H9 (cell line): ENCODE measurements at regions not wholly inside any gene's neighbourhood (a gene's known extent, or its start where the extent isn't known, plus 50 kb on each side); places are given as distances from the start of the nearest gene placed in this dataset.

Experiments used
- DNase-seq: peaks from one replicate; pipeline ENCODE4 v3.0.0-alpha.2; 2017
- H2AFZ ChIP-seq: one replicate; pipeline ENCODE4 v1.6.1; 2013; ENCODE audit warnings: mild to moderate bottlenecking, low read length, control low read depth, moderate library complexity
- H2AK5ac ChIP-seq: 2 replicates; pipeline ENCODE4 v1.6.1; 2013; ENCODE audit warnings: low read length, control low read depth, mixed read lengths; ENCODE audit not compliant: insufficient read length
- H2BK120ac ChIP-seq: one replicate; pipeline ENCODE4 v1.6.1; 2013; ENCODE audit warnings: low read depth, mild to moderate bottlenecking, low read length, control low read depth, inconsistent platforms; ENCODE audit not compliant: poor library complexity, severe bottlenecking
- H2BK12ac ChIP-seq: 2 replicates; pipeline ENCODE4 v1.6.1; 2013; ENCODE audit warnings: low read length, control low read depth, mixed read lengths, low read depth; ENCODE audit not compliant: insufficient read length
- H2BK15ac ChIP-seq: 2 replicates; pipeline ENCODE4 v1.6.1; 2013; ENCODE audit warnings: low read depth, low read length, control low read depth
- H2BK20ac ChIP-seq: one replicate; pipeline ENCODE4 v1.6.1; 2013; ENCODE audit warnings: low read depth, mild to moderate bottlenecking, low read length, control low read depth, inconsistent platforms; ENCODE audit not compliant: poor library complexity, severe bottlenecking
- H2BK5ac ChIP-seq: 2 replicates; pipeline ENCODE4 v1.6.1; 2013; ENCODE audit warnings: low read length, control low read depth, mixed read lengths; ENCODE audit not compliant: insufficient read length
- H3K14ac ChIP-seq: 2 replicates; pipeline ENCODE4 v1.6.1; 2013; ENCODE audit warnings: low read length, control low read depth; ENCODE audit not compliant: insufficient read depth
- H3K18ac ChIP-seq: 2 replicates; pipeline ENCODE4 v1.6.1; 2013; ENCODE audit warnings: low read depth, mild to moderate bottlenecking, mixed read lengths, low read length, control low read depth; ENCODE audit not compliant: insufficient read length
- H3K23ac ChIP-seq: 2 replicates; pipeline ENCODE4 v1.6.1; 2013; ENCODE audit warnings: low read length, control low read depth, mixed read lengths, low read depth; ENCODE audit not compliant: insufficient read length
- H3K23me2 ChIP-seq: 2 replicates; pipeline ENCODE4 v1.6.1; 2013; ENCODE audit warnings: low read depth, mild to moderate bottlenecking, mixed read lengths, low read length, control low read depth; ENCODE audit not compliant: insufficient read length, poor library complexity, severe bottlenecking
- H3K27ac ChIP-seq: 2 replicates; pipeline ENCODE4 v1.5.1; 2013; ENCODE audit warnings: low read length, control low read depth, mixed read lengths, low read depth; ENCODE audit not compliant: insufficient read length
- H3K27me3 ChIP-seq: 2 replicates; pipeline ENCODE4 v1.6.1; 2013; ENCODE audit warnings: low read length, control low read depth, inconsistent platforms; ENCODE audit not compliant: insufficient read depth
- H3K4ac ChIP-seq: 2 replicates; pipeline ENCODE4 v1.6.1; 2013; ENCODE audit warnings: low read depth, mild to moderate bottlenecking, control low read depth, inconsistent platforms, low read length, moderate library complexity
- H3K4me1 ChIP-seq: 2 replicates; pipeline ENCODE4 v1.6.1; 2013; ENCODE audit warnings: low read length, control low read depth, inconsistent platforms; ENCODE audit not compliant: insufficient read depth
- H3K4me2 ChIP-seq: 2 replicates; pipeline ENCODE4 v1.6.1; 2013; ENCODE audit warnings: low read length, control low read depth, mixed read lengths; ENCODE audit not compliant: insufficient read length, insufficient read depth
- H3K56ac ChIP-seq: 2 replicates; pipeline ENCODE4 v1.6.1; 2013; ENCODE audit warnings: low read depth, mild to moderate bottlenecking, mixed read lengths, low read length, control low read depth; ENCODE audit not compliant: insufficient read length
- H3K79me1 ChIP-seq: 2 replicates; pipeline ENCODE4 v1.6.1; 2013; ENCODE audit warnings: low read depth, mild to moderate bottlenecking, moderate library complexity, low read length, control low read depth, inconsistent platforms; ENCODE audit not compliant: insufficient read depth, poor library complexity, severe bottlenecking
- H3K79me2 ChIP-seq: 2 replicates; pipeline ENCODE4 v1.6.1; 2013; ENCODE audit warnings: low read length, control low read depth, inconsistent platforms; ENCODE audit not compliant: insufficient read depth
- H3K9ac ChIP-seq: 2 replicates; pipeline ENCODE4 v1.6.1; 2013; ENCODE audit warnings: low read length, control low read depth, mixed read lengths; ENCODE audit not compliant: insufficient read length; ENCODE audit errors: extremely low read depth
- H3K9me3 ChIP-seq: one replicate; pipeline ENCODE4 v1.6.1; 2013; ENCODE audit warnings: low read depth, low read length, inconsistent platforms; ENCODE audit not compliant: control insufficient read depth
- H3T11ph ChIP-seq: one replicate; pipeline ENCODE4 v1.6.1; 2013; ENCODE audit warnings: mild to moderate bottlenecking, low read length, control low read depth, inconsistent platforms
- H4K20me1 ChIP-seq: one replicate; pipeline ENCODE4 v1.6.1; 2013; ENCODE audit not compliant: control insufficient read depth, insufficient read length, insufficient read depth
- H4K5ac ChIP-seq: 2 replicates; pipeline ENCODE4 v1.6.1; 2013; ENCODE audit warnings: low read depth, mild to moderate bottlenecking, mixed read lengths, low read length, control low read depth; ENCODE audit not compliant: insufficient read length
- H4K8ac ChIP-seq: replicated peaks from 2 replicates; pipeline ENCODE4 v1.6.1; 2013; ENCODE audit warnings: low read length, control low read depth, mixed read lengths, low read depth; ENCODE audit not compliant: insufficient read length
- H4K91ac ChIP-seq: 2 replicates; pipeline ENCODE4 v1.6.1; 2013; ENCODE audit warnings: low read depth, mild to moderate bottlenecking, moderate library complexity, mixed read lengths, low read length, control low read depth; ENCODE audit not compliant: insufficient read length
- H3K27ac Mint-ChIP-seq, 3 experiments: 2 replicates in 2 of 3; 3 replicates in 1 of 3; pipeline ENCODE4 v1.8.0; 2020 to 2021; ENCODE audit warnings: mixed read lengths in 3 of 3, mild to moderate bottlenecking in 1 of 3, moderate library complexity in 1 of 3
- H3K27me3 Mint-ChIP-seq: 2 replicates; pipeline ENCODE4 v1.8.0; 2021; ENCODE audit warnings: low read depth, mild to moderate bottlenecking, moderate library complexity, mixed read lengths
- H3K36me3 Mint-ChIP-seq, 3 experiments: 2 replicates in 2 of 3; 3 replicates in 1 of 3; pipeline ENCODE4 v1.8.0; 2020 to 2021; ENCODE audit warnings: low read depth in 3 of 3, mixed read lengths in 3 of 3; ENCODE audit not compliant: insufficient read depth in 1 of 3
- H3K4me1 Mint-ChIP-seq, 2 experiments: 2 replicates each; pipeline ENCODE4 v1.8.0; 2020; ENCODE audit warnings: mixed read lengths in 2 of 2
- H3K4me3 Mint-ChIP-seq, 2 experiments: 2 replicates in 1 of 2; 3 replicates in 1 of 2; pipeline ENCODE4 v1.8.0; 2020 to 2021; ENCODE audit warnings: mild to moderate bottlenecking in 2 of 2, mixed read lengths in 2 of 2, moderate library complexity in 1 of 2
- H3K9me3 Mint-ChIP-seq, 2 experiments: 2 replicates in 1 of 2; 3 replicates in 1 of 2; pipeline ENCODE4 v1.8.0; 2020; ENCODE audit warnings: mild to moderate bottlenecking in 2 of 2, mixed read lengths in 2 of 2, moderate library complexity in 1 of 2
- WGBS: extraction: QIAGEN DNeasy Blood & Tissue Kit; methylation state at CpG from one replicate; pipeline ENCODE4 v1.1.7; 2013; ENCODE audit warnings: missing lambda C conversion rate, low lambda C conversion rate, mixed read lengths; ENCODE audit not compliant: insufficient read length; ENCODE audit errors: extremely low coverage; 5-methylcytosine and 5-hydroxymethylcytosine counted together
- TF ChIP-seq, protein P1 (sequence below): fragments of 200-600 bp; sonication (generic); conservative IDR thresholded peaks from 3 replicates; pipeline ENCODE4 v1.8.0; 2021; ENCODE audit warnings: antibody characterized with exemption, mild to moderate bottlenecking

DNA sequence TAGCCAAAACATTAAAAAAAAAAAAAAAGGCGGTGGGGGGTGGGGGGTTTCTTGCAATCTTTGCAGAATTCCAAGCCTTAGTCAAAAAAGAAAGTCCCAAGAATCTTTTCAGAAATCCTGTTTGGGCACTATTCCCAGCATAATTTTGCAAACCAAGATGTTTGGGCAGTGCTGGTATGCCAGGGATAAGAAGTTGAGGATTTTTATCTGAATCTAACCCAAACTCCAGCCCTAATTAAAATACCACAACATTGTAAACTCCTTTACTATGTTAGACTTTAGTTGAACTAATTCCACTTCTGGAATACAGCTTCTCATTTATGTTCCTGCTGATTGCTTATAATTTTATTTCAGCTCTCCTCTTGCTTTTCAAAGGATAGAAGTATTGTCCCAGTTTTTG, 504.1 kb upstream of the ADGRL2 start:
- peaks cover 12% of the 10 kb centered on the region in 2 experiments for H3K4me1 Mint-ChIP-seq
- Histone ChIP-seq H4K5ac (no peak overlapping the region), H3K9ac (no peak overlapping the region), H3K23me2 (no peaks in the 10 kb centered on the region), H4K8ac (no peak overlapping the region), H3K23ac (no peak overlapping the region), H2BK12ac (no peak overlapping the region), H3T11ph (no peak overlapping the region), H2BK20ac (no peak overlapping the region), H2BK120ac (no peak overlapping the region), H3K18ac (no peak overlapping the region), H3K79me1 (no peaks in the 10 kb centered on the region), H3K14ac (no peak overlapping the region), H3K27ac (no peak overlapping the region), H2AK5ac (no peak overlapping the region), H2AFZ (no peak overlapping the region), H3K4ac (no peak overlapping the region), H3K4me1 (peaks cover 3% of the 10 kb centered on the region), H3K79me2 (no peaks in the 10 kb centered on the region), H3K4me2 (no peak overlapping the region), H4K91ac (no peak overlapping the region), H2BK5ac (no peak overlapping the region), H3K56ac (no peak overlapping the region), H4K20me1 (no peaks in the 10 kb centered on the region), H3K9me3 (no peaks in the 10 kb centered on the region), H3K27me3 (no peaks in the 10 kb centered on the region), H2BK15ac (no peak overlapping the region)
- no CpG with 5 or more reads among the region's 1 CpG for WGBS
- no peak overlapping the region for H3K27ac Mint-ChIP-seq
- TF ChIP-seq, protein P1, sequence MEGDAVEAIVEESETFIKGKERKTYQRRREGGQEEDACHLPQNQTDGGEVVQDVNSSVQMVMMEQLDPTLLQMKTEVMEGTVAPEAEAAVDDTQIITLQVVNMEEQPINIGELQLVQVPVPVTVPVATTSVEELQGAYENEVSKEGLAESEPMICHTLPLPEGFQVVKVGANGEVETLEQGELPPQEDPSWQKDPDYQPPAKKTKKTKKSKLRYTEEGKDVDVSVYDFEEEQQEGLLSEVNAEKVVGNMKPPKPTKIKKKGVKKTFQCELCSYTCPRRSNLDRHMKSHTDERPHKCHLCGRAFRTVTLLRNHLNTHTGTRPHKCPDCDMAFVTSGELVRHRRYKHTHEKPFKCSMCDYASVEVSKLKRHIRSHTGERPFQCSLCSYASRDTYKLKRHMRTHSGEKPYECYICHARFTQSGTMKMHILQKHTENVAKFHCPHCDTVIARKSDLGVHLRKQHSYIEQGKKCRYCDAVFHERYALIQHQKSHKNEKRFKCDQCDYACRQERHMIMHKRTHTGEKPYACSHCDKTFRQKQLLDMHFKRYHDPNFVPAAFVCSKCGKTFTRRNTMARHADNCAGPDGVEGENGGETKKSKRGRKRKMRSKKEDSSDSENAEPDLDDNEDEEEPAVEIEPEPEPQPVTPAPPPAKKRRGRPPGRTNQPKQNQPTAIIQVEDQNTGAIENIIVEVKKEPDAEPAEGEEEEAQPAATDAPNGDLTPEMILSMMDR: no peak
- H3K27me3 Mint-ChIP-seq: no peaks in the 10 kb centered on the region
- no peak for DNase-seq
- no peak overlapping the region for H3K4me3 Mint-ChIP-seq
- H3K9me3 Mint-ChIP-seq: no peaks in the 10 kb centered on the region
- H3K36me3 Mint-ChIP-seq: peaks cover 4 to 11% (median 7%) of the 10 kb centered on the region in 3 experiments; a peak in 5 of 7 replicates
